Breast epithelium (tissue), 3 donors: ENCODE measurements at regions not wholly inside any gene's neighbourhood (a gene's known extent, or its start where the extent isn't known, plus 50 kb on each side); places are given as distances from the start of the nearest gene placed in this dataset.

Experiments used
- POLR2A ChIP-seq: fragments of 450-650 bp; IDR thresholded peaks from one replicate; pipeline ENCODE4 v1.6.1; 2016; ENCODE audit warnings: antibody characterized with exemption, mild to moderate bottlenecking, moderate library complexity
- POLR2AphosphoS5 ChIP-seq, 3 donors: sonication (generic); formaldehyde crosslinking; IDR thresholded peaks; one replicate each; pipeline ENCODE4 v1.6.1; 2017; ENCODE audit warnings: antibody characterized with exemption in 3 of 3
- TF ChIP-seq, protein P1 (sequence below), 3 donors: fragments of 450-650 bp; IDR thresholded peaks; one replicate each; pipeline ENCODE4 v1.5.1; 2016 to 2017; ENCODE audit warnings: antibody characterized with exemption in 3 of 3, mild to moderate bottlenecking in 3 of 3, moderate library complexity in 3 of 3

DNA sequence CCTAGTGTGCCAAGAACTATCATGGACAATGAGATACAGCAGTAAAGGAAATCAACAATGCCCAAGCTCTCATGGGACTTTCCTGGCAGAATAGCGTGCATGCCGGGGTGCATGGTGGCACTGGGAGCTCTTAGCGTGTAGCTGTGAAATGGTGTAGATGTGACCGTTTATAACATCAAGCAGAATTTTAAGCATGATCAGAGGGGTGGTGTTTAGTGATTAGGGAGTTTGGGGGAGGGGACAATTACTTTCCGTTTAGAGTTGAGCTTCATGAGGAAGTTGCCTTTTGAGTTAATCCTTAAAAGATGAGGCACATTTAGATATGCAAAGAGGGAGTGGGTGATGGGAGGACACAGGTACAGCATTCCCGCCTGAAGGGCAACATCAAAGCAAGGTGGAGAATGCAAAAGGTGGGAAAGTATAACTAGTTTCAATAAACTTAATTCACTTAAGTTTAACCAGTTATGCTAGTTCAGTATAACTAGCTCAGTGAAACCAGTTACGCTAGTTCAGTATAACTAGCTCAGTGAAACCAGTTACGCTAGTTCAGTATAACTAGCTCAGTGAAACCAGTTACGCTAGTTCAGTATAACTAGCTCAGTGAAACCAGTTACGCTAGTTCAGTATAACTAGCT lies 661.6 kb downstream of the QKI start:
- TF ChIP-seq, protein P1, sequence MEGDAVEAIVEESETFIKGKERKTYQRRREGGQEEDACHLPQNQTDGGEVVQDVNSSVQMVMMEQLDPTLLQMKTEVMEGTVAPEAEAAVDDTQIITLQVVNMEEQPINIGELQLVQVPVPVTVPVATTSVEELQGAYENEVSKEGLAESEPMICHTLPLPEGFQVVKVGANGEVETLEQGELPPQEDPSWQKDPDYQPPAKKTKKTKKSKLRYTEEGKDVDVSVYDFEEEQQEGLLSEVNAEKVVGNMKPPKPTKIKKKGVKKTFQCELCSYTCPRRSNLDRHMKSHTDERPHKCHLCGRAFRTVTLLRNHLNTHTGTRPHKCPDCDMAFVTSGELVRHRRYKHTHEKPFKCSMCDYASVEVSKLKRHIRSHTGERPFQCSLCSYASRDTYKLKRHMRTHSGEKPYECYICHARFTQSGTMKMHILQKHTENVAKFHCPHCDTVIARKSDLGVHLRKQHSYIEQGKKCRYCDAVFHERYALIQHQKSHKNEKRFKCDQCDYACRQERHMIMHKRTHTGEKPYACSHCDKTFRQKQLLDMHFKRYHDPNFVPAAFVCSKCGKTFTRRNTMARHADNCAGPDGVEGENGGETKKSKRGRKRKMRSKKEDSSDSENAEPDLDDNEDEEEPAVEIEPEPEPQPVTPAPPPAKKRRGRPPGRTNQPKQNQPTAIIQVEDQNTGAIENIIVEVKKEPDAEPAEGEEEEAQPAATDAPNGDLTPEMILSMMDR (IDR thresholded peaks at IDR 0.05): no peak
- TF ChIP-seq POLR2AphosphoS5 (IDR thresholded peaks at IDR 0.05) (no peak), POLR2A (no peak)
